NCI-H345 (cell line): ENCODE measurements at regions not wholly inside any gene's neighbourhood (a gene's known extent, or its start where the extent isn't known, plus 50 kb on each side); places are given as distances from the start of the nearest gene placed in this dataset.
"Not testable (repeated sequence)": the region's sequence is repeated elsewhere in the genome, so short reads cannot be mapped to it uniquely, and the experiment has no call there.

Experiments
- DNase-seq: peaks from one replicate; lab custom pipeline; 2025; lab: John Stamatoyannopoulos, UW

DNA sequence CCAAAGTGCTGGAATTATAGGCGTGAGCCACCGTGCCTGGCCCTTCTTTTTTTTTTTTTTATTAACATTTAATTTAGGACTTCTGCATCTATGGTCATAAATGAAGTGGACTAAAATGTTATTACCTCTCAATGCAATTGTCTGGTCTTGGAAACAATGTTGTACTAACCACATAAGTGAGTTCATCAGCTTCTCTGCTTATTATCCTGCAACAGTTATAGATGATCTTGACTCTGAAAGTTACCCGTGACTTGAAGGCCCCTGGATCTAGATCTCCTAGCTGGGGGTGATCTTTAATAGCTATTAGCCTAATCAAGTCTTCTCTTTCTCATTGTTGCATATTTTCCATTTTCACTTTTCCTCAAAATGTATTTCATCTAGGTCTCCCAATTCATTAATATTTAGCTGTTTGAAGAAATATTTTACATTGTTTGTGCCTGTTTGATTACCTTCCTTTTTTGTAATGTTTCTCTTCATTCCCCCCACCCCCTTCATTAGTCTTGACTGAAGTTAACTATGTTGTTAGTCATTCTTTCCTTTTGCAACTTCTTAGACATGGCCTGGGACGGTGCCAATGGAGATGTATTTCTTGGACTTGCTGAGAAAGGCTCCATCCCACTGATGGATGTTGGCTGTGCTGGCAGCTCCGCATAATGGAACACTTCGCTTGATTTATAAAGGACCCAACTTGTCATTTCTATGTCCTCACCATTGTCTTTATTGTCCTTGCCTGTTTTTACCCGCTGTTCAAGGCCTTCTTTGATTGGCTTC lies 141.6 kb upstream of the RIOK3 start:
- no peak for DNase-seq

DNA sequence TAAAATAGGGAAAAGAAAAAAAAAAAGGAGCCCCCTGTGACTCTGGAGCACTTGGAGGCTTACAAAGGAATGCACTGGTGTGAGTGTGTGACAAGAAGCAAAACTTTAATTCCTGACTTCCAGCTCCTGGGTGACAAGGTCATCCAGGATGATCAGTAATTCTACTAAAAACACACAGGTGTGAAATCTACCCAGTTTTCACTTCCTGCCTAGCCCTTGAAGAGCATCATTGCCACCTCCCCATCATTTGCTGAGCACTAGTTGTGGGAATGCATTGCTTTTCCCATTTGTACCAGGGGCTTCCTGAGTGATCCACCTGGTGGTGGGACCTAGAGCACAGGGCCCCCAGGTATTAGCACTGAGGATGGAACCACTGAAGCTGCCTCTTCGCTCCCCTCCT lies 139.7 kb upstream of the RIOK3 start:
- DNase-seq = no peak

DNA sequence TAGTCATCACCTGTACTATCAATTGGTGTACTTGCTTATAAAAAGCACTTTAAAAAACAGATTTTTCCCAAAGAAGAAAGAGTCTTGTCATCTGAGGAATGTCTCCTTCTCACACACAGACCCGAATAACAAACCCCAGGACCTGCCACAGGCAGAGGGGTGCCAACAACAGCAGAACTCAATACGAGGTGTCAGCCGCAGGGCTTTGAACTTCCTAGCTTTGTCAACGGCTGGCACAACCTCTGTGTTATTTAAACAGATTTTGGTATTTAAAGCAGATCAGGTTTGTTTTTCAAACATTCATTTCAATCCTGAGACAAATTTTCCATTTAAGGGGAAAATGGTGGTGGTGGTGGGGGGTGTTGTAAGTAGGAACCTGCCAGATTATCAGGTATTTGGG lies 138.4 kb upstream of the RIOK3 start:
- no peak for DNase-seq

DNA sequence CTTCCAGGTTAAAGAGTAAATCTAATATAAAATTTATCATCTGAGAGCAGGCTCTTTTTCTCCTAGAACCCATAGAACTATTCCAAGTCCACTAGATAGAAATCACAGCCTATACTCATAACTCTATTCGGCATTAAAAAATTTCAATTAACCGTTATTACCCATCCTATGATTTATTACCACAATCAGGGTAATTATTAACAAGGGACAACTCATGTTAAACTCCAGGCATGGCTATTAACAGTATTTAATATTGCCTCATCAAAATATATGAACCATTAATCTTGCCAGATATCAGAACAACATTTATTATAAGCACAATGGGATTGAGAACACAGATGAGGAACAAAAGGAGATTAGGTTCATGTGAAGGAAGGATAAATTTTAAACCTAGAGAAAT lies 136.8 kb upstream of the RIOK3 start:
- no peak for DNase-seq

DNA sequence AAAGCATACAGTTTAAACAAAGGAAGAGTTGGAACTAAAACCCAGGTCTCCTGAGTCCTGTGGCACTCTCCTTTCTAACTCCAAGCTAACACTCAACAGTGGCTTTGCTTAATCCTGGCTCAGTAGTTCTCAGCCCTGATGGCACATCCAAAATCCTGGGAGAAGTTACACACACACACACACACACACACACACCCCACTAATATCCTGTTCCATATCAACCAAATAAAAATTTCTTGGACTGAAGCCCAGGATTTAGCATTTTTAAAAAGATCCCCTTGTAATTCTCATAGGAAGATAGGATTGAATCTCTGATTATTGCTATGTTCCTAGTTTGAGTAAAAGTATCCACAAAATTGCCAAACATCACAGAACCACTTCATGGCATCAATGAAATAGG lies 136.1 kb upstream of the RIOK3 start:
- no peak for DNase-seq

DNA sequence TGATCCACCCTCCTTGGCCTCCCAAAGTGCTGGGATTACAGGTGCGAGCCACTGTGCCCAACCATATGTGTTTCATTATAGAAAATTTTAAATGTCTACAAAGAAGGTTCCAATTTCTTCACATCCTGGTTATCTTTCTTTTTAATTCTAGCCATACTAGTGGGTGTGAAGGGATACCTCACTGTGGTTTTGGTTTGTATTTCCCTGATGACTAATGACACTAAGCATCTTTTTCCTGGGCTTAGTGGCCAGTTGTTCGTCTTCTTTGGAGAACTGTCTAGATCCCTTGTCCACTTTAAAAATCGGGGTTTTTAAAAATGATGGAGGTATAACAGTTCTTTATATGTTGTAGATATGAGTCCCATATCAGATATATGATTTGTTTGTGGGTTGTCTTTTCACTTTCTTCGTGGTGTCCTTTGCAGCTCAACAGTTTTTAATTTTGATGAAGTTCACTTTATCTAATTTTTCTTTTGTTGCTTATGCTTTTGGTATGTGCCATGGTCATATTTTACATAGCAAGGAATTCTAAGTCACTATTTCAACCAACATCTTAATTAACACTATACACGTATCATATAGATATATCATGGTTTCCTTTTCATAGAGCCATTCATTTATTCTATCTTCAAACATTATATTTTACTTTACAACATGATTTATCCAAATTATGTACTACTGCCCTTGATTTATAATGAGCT lies 135.0 kb upstream of the RIOK3 start:
- no peak for DNase-seq

DNA sequence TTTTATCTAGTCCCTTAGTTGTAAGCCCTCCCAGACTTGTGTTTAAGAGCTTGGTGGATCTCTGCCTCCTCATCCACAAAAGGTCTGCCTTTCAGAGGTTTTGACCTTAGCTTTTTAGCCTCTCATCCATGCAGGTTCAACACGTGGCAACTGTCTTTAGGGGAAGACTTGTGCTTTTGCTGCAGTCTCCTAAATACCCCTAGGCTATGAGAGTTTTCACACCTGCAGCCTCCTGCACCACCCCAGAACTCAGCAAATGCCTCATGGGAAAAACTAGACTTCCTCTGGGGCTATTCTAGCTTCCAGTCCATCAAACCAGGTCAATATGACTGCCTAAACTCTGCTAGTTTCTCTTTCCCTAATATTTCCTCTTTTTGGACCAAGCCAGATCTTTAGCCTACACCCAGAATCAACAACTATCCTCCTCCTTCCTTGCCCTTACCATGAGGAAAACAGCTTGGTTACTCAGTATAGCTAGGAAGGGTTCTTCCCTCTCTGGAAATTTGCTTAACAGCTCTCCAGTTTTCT lies 132.3 kb upstream of the RIOK3 start:
- no peak for DNase-seq

DNA sequence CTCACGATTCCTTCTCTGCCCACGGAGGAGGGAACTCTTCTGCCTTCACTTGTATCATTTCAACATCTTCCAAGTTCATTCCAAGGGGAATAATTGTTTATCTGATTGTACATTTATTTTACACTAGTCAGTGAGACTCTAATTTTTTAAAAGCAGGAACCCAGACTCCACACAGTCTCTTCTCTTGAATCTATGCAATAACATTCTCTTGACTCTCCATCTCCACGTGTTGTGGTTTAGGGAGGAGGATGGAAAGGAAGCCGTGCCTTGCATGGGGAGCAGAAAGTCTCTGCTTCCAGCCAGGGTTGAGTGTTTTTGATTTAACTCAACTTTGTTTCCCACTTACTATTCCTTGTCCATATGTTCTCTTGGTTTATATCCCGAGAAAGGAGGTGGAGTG lies 131.1 kb upstream of the RIOK3 start:
- no peak for DNase-seq

DNA sequence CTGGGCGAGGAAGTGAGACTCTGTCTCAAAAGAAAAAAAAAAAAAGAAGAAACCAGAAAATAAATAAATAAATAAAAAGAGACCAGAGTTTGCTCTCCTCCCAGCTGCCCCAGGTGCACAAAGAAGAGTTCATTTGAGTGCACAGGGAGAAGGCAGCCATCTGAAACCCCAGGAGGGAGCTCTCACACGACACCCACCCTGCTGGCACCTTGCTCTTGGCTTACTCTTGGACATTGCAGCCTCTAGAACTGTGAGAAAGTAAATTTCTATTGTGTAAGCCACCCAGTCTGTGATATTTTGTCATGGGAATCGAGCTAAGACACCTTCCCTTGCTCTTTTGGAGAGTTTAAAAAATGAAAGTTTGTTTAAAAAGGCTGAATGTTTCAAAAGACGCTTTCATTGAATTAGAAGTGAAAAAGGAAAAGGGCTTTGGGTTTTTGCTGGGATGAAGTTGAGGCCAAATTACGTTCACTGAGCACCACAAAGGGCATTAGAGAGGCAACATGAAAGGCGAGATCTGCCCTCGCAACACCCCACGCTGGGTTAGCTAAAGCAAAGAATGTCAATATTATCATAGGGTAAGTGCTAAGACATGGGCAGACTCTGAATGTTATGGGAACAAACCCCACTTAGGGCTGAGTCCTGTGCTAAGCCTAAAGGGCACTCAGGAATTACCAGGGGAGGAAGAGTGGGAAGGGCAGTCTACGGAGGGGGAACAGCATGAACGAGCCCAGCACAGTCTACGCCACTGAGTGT lies 128.9 kb upstream of the RIOK3 start:
- no peak for DNase-seq

DNA sequence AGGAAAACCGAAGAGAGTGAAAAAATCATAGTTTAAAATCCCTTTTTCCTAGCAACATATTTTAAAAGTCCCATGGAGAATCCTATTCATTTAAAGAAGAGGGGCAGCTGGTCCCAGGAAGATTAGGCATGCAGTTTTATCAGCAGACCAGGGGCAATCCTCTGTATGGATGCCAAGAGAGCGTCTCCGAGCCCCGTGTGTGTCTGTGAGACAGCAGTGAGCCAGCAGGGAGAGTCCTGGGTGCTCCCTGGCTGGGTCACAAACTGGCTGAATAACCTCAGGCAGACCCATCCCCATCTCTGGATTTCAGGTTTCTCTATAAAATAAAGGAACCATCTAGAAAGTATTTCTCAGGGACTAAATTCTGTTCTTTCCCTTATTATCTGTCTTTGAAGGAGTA lies 128.2 kb upstream of the RIOK3 start:
- DNase-seq = no peak

DNA sequence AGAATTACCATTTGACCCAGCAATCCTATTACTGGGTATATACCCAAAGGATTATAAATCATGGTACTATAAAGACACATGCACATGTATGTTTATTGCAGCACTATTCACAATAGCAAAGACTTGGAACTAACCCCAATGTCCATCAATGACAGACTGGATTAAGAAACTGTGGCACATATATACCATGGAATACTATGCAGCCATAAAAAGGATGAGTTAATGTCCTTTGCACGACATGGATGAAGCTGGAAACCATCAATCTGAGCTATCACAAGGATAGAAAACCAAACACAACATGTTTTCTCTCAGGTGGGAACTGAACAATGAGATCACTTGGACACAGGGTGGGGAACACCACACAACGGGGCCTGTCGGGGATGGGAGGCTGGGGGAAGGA lies 123.4 kb upstream of the RIOK3 start:
- DNase-seq = not testable (repeated sequence)

DNA sequence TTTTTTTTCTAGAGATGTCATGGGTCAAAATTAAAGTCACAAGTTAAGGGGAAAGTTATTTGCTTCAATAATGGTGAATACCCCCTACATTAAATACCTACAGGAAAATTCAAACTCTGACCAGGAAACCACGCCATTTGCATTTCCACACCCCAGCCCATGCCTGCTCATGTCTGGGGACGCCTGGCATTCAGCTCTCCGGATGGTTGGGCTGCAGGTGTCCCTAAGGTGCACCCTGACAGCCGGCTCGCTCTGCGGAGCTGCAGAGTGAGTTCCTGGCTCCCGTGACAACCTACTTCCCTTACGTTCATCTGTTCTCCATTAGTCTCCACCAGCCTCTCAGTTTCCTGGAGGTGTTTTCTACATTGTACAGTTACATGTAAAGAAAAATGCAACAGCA lies 122.7 kb upstream of the RIOK3 start:
- no peak for DNase-seq

DNA sequence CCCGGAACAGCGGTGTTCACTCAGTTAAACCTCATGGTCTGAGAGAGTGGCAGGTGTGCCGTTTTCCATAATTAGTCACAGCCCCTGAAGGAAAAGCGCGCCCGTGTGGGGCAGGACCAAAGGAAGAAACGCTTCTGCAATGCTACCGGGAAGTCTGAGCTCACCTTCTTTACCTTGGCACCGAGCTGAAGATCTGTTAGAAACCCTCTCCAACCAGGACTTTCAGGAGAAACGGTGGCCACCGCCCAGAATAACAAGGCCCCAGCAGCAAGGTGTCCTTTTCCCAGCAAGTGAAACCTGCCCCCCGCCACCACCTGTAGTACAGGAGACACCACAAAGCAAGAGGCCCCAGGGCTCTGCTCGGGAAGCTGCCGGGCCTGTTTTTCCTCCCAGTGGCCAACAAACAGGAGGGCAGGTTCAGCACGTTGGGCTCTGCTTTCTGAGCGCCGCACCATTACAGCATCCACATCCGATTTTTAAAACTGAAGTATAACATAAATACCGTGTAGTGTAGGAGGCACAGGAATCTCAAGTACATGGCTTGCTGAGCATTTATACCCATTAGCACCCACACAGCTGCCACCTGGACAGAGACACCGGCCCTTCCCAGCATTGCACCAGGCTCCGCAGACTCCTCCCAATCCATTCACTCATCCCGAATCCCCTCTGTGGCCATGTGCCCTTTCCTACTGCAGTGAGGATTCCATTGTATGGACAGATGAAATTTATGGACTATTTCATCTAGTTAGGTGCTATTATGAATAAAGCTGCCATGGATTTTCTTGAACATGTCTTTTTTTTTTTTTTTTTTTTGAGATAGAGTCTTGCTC lies 121.8 kb upstream of the RIOK3 start:
- DNase-seq = no peak

DNA sequence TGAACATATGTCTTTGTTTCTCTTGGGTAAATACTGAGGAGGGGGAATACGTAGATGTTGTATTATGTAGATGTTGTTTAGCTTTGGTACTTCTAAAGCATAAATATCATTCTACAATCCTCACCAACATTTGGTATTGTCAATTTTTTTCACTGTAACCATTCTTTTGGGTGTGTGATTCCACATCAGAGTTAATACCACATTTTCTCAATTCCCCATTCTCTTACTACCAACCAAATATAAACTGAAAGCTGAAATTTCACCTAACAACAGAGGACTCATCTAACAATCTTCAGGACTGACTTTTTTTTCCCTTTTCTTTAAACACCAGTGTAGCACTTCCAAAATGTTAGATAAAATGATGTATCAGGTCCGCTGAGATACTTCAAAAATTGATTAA lies 120.7 kb upstream of the RIOK3 start:
- no peak for DNase-seq

DNA sequence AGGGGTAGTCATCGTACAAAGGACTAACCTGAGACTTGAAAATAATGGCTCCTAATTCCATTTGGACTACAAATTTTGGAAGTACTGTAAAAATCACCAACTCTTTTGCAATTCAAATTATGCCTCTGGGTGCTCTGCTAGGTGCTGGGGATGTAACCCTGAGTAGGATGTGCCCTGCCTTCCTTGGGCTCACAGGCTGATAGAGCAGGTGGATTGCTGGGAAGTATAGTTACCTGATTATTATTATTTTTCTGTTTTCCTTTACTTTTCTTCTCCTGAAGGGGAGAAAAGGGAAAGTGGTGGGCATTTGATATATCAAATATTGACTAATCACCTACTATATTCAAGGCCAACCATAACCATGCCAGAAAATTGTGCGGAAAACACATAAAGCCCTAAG lies 119.3 kb upstream of the RIOK3 start:
- no peak for DNase-seq

DNA sequence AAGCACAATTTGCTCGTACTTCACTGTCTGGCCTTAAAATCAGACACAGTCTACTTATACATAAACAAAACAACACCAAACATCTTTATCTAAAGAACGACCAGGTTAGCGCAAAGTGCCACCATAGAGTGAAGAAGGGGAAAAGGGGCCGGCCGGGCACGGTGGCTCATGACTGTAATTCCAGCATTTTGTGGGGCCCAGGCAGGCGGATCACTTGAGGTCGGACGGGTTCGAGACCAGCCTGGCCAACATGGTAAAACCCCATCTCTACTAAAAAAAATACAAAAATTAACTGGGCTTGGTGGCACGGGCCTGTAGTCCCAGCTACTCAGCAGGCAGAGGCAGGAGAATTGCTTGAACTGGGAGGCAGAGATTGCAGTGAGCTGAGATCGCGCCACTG lies 118.5 kb upstream of the RIOK3 start:
- no peak for DNase-seq

DNA sequence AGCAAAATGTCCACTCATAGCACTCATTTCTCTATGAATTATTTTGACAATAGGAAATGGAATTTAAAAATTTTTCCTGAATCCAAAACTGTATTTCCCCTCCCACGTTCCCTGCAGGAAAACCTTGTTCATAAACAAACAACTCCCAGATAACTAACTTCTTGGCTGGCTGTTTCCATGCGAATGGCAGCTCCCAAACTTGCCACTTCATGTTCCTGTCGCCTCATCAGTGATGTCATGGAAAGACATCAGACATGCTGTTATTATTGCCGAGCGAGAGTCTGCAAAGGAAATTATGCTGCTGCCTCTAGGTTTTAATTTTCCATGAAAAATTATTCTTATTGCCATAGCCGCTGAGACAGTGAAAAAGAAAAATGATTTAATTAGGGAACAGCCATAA lies 117.0 kb upstream of the RIOK3 start:
- DNase-seq = no peak

DNA sequence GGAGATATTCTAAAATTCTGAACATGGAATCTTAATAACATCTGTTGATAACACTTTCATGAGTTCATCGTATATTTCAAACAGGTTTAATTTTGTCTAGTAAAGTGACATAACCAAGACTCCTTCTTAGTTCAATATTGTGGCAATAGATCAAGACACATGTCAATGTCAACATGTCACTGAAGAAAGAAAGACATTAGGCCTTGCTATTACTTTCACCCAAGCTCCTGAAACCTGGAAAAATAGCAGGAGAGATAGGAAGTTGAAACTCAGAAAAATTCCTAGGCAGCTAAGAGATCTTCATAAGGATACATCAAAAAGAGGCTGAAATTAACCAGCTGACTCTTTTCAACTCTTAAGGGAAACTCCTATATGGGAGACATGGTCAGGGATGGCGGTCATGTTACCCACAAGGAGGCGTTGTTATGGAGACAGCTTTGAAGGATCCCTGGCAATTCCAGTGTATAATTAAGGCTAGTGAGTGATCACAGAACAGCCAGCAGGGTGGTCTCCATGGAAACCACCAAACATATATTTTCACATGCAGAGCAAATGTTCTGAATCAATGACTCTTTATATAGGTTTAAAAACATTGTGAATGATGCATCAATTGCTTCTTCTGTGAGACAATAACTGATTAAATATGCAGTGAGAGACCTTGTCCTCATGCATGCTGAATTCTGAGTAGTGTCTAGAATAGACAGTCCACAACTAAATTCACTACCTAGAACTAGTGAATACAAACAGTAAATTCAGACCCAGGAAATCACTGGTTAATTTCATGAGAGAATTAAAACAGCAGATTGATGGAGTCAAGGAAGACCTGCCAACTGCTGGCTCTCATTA lies 115.3 kb upstream of the RIOK3 start:
- DNase-seq = no peak

DNA sequence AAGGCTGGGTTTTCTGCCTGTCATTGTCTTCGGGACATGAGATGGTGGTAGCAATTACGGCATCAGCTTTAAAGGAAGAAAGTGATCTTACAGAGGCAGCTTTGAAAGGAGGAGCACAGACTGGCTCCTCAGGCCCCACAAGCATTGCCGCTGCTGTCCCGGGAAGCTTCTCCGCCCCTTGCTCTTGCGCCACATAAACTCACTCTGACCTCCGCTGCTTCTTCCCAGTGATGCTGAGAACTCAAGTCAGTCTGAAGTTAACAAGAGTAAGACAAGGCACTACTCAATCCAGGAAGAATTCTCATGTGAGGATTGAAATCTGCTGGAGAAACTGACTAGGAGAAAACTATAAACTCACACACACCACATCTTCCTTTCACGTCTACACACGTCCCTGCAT lies 112.4 kb upstream of the RIOK3 start:
- DNase-seq = no peak

DNA sequence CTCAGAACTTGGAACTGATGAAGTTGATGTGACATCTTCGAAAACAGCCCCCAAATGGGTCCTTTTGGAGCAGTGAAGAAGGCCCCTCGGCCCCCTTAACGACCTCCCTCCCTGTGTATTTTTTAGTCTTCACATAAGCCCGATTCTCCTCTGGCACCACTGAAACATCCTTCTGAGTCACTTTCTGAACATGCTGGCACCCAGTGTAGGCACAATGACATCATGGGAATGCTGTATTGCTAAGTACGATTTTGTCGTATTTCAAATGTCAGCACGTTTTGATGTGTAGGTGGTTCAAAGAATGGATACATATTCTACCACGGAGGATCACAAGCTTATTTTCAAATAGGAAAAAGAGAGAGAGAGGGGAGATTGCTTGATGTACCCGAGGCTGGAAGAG lies 111.7 kb upstream of the RIOK3 start:
- no peak for DNase-seq

DNA sequence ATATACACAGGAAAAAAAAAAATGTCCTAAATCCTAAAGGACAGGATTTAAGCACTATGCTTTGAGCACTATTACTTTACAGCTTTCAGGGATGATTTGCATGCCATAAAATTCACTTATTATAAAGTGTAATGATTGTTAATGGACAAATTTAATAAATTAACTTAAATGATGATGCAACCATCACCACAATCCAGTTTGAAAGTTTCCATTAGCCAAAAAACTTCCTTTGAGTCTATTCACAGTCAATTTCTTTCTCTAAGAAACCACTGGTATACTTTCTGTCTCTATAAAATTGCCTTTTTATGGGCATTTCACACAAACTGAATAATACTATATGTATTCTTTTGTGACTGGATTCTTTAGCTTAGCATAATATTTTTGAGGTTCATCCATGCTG lies 111.1 kb upstream of the RIOK3 start:
- DNase-seq = no peak
